Neural progenitor cell (in vitro differentiated cells): ENCODE measurements at regions not wholly inside any gene's neighbourhood (a gene's known extent, or its start where the extent isn't known, plus 50 kb on each side); places are given as distances from the start of the nearest gene placed in this dataset.

Experiments used
- DNase-seq: peaks from one replicate; pipeline ENCODE4 v3.0.0-alpha.2; 2016; ENCODE audit warnings: low spot score
- H2AFZ ChIP-seq: fragments of 200-600 bp; sonication (generic); replicated peaks from 2 replicates; pipeline ENCODE4 v1.6.1; 2016; ENCODE audit warnings: antibody characterized with exemption
- H3F3A ChIP-seq: fragments of 200-600 bp; sonication (generic); 2 replicates; pipeline ENCODE4 v1.6.1; 2016; ENCODE audit warnings: antibody characterized with exemption, low read depth
- H3K27ac ChIP-seq: fragments of 200-600 bp; sonication (generic); 2 replicates; pipeline ENCODE4 v1.5.1; 2016; ENCODE audit warnings: mild to moderate bottlenecking
- H3K27me3 ChIP-seq: fragments of 200-600 bp; sonication (generic); 2 replicates; pipeline ENCODE4 v1.6.1; 2016; ENCODE audit warnings: mild to moderate bottlenecking, moderate library complexity
- H3K36me3 ChIP-seq: fragments of 200-600 bp; sonication (generic); 2 replicates; pipeline ENCODE4 v1.5.1; 2016
- H3K4me1 ChIP-seq: fragments of 200-600 bp; sonication (generic); 2 replicates; pipeline ENCODE4 v1.6.1; 2016; ENCODE audit warnings: mixed run types
- H3K4me2 ChIP-seq: fragments of 200-600 bp; sonication (generic); 2 replicates; pipeline ENCODE4 v1.6.1; 2016
- H3K4me3 ChIP-seq: fragments of 200-600 bp; sonication (generic); 2 replicates; pipeline ENCODE4 v1.5.1; 2016
- H3K79me2 ChIP-seq: fragments of 200-600 bp; sonication (generic); 2 replicates; pipeline ENCODE4 v1.6.1; 2016; ENCODE audit warnings: low read depth
- H3K9ac ChIP-seq: fragments of 200-600 bp; sonication (generic); 2 replicates; pipeline ENCODE4 v1.6.1; 2016
- H3K9me3 ChIP-seq: fragments of 200-600 bp; sonication (generic); 2 replicates; pipeline ENCODE4 v1.5.1; 2016; ENCODE audit warnings: low read depth
- H4K20me1 ChIP-seq: fragments of 200-600 bp; sonication (generic); 2 replicates; pipeline ENCODE4 v1.6.1; 2016; ENCODE audit warnings: low read depth
- H3K27ac Mint-ChIP-seq: 3 replicates; pipeline ENCODE4 v1.8.0; 2021; ENCODE audit warnings: mixed read lengths
- H3K27me3 Mint-ChIP-seq: 2 replicates; pipeline ENCODE4 v1.8.0; 2022; ENCODE audit warnings: low read depth, mild to moderate bottlenecking, inconsistent platforms, moderate library complexity, mixed read lengths; ENCODE audit not compliant: insufficient read depth
- H3K36me3 Mint-ChIP-seq: 3 replicates; pipeline ENCODE4 v1.8.0; 2021; ENCODE audit warnings: mixed read lengths
- H3K4me1 Mint-ChIP-seq: 3 replicates; pipeline ENCODE4 v1.8.0; 2021; ENCODE audit warnings: mixed read lengths
- H3K4me3 Mint-ChIP-seq: 3 replicates; pipeline ENCODE4 v1.8.0; 2021; ENCODE audit warnings: mild to moderate bottlenecking, moderate library complexity, mixed read lengths
- H3K9me3 Mint-ChIP-seq: 3 replicates; pipeline ENCODE4 v1.8.0; 2020; ENCODE audit warnings: mixed read lengths
- CTCF ChIP-seq: fragments of 200-600 bp; sonication (generic); IDR thresholded peaks from 2 replicates; pipeline ENCODE4 v1.5.1; 2017; ENCODE audit warnings: antibody characterized with exemption, mild to moderate bottlenecking
- EZH2 ChIP-seq: fragments of 200-600 bp; sonication (generic); IDR thresholded peaks from 2 replicates; pipeline ENCODE4 v1.6.1; 2017; ENCODE audit warnings: antibody characterized with exemption, mild to moderate bottlenecking, moderate library complexity
- EZH2phosphoT487 ChIP-seq: fragments of 200-600 bp; sonication (generic); IDR thresholded peaks from 2 replicates; pipeline ENCODE4 v1.6.1; 2017; ENCODE audit warnings: antibody characterized with exemption

- Histone ChIP-seq H3K4me2 (no peak overlapping the region), H3K27ac (no peak overlapping the region), H3K27me3 (no peaks in the 10 kb centered on the region), H2AFZ (no peak overlapping the region), H3K79me2 (no peaks in the 10 kb centered on the region), H3F3A (no peaks in the 10 kb centered on the region), H3K9me3 (no peaks in the 10 kb centered on the region), H3K36me3 (no peaks in the 10 kb centered on the region), H3K4me1 (no peaks in the 10 kb centered on the region), H3K4me3 (no peak overlapping the region), H3K9ac (no peak overlapping the region), H4K20me1 (no peaks in the 10 kb centered on the region)
- H3K9me3 Mint-ChIP-seq: no peaks in the 10 kb centered on the region
- H3K36me3 Mint-ChIP-seq: no peaks in the 10 kb centered on the region
- no peak overlapping the region for H3K27ac Mint-ChIP-seq
- peaks cover 4% of the 10 kb centered on the region for H3K4me1 Mint-ChIP-seq
- DNase-seq: no peak
- TF ChIP-seq EZH2 (no peak), EZH2phosphoT487 (no peak)
- H3K27me3 Mint-ChIP-seq: no peaks in the 10 kb centered on the region
- no peak overlapping the region for H3K4me3 Mint-ChIP-seq
Measured at GRCh38 chr14:51573607-51574006, 78.1 kb upstream of the FRMD6 start.

GRCh38 chr14:51574009-51574408 is 77.7 kb upstream of the FRMD6 start:
- Histone ChIP-seq H3K27ac (no peak overlapping the region), H3K9me3 (no peaks in the 10 kb centered on the region), H3K79me2 (no peaks in the 10 kb centered on the region), H3F3A (no peaks in the 10 kb centered on the region), H4K20me1 (no peaks in the 10 kb centered on the region), H3K36me3 (no peaks in the 10 kb centered on the region), H3K4me2 (no peak overlapping the region), H3K9ac (no peak overlapping the region), H3K27me3 (no peaks in the 10 kb centered on the region), H3K4me3 (no peak overlapping the region), H3K4me1 (no peaks in the 10 kb centered on the region), H2AFZ (no peak overlapping the region)
- no peak overlapping the region for H3K27ac Mint-ChIP-seq
- no peaks in the 10 kb centered on the region for H3K36me3 Mint-ChIP-seq
- H3K4me1 Mint-ChIP-seq: peaks cover 4% of the 10 kb centered on the region
- H3K27me3 Mint-ChIP-seq: no peaks in the 10 kb centered on the region
- DNase-seq: no peak
- no peak for TF ChIP-seq EZH2phosphoT487
- no peak for TF ChIP-seq EZH2
- no peak for TF ChIP-seq CTCF
- H3K9me3 Mint-ChIP-seq: no peaks in the 10 kb centered on the region
- no peak overlapping the region for H3K4me3 Mint-ChIP-seq

GRCh38 chr14:51575349-51576116 is 76.2 kb upstream of the FRMD6 start:
- H3K4me1 Mint-ChIP-seq: peaks cover 4% of the 10 kb centered on the region
- Histone ChIP-seq H3K27ac (no peak overlapping the region), H4K20me1 (no peaks in the 10 kb centered on the region), H3K4me2 (no peak overlapping the region), H3K9me3 (no peaks in the 10 kb centered on the region), H3K27me3 (no peaks in the 10 kb centered on the region), H3K36me3 (no peaks in the 10 kb centered on the region), H3K9ac (no peak overlapping the region), H3F3A (no peaks in the 10 kb centered on the region), H3K4me1 (no peaks in the 10 kb centered on the region), H3K4me3 (no peak overlapping the region), H2AFZ (no peak overlapping the region), H3K79me2 (no peaks in the 10 kb centered on the region)
- H3K27me3 Mint-ChIP-seq: no peaks in the 10 kb centered on the region
- no peak overlapping the region for H3K27ac Mint-ChIP-seq
- H3K36me3 Mint-ChIP-seq: no peaks in the 10 kb centered on the region
- H3K4me3 Mint-ChIP-seq: no peak overlapping the region
- DNase-seq: no peak
- no peaks in the 10 kb centered on the region for H3K9me3 Mint-ChIP-seq
- TF ChIP-seq CTCF (no peak), EZH2phosphoT487 (no peak), EZH2 (no peak)

GRCh38 chr14:51576117-51576430 is 75.6 kb upstream of the FRMD6 start:
- Histone ChIP-seq H3F3A (no peaks in the 10 kb centered on the region), H2AFZ (no peak overlapping the region), H4K20me1 (no peaks in the 10 kb centered on the region), H3K9me3 (no peaks in the 10 kb centered on the region), H3K4me3 (no peak overlapping the region), H3K36me3 (no peaks in the 10 kb centered on the region), H3K27ac (no peak overlapping the region), H3K79me2 (no peaks in the 10 kb centered on the region), H3K9ac (no peak overlapping the region), H3K4me2 (no peak overlapping the region), H3K4me1 (no peaks in the 10 kb centered on the region), H3K27me3 (no peaks in the 10 kb centered on the region)
- no peaks in the 10 kb centered on the region for H3K36me3 Mint-ChIP-seq
- no peak for TF ChIP-seq CTCF
- no peak for TF ChIP-seq EZH2phosphoT487
- no peak for TF ChIP-seq EZH2
- H3K4me1 Mint-ChIP-seq: peaks cover 4% of the 10 kb centered on the region
- DNase-seq: no peak
- H3K4me3 Mint-ChIP-seq: no peak overlapping the region
- no peaks in the 10 kb centered on the region for H3K9me3 Mint-ChIP-seq
- no peak overlapping the region for H3K27ac Mint-ChIP-seq
- no peaks in the 10 kb centered on the region for H3K27me3 Mint-ChIP-seq
